GM12864 (cell line): ENCODE measurements at regions not wholly inside any gene's neighbourhood (a gene's known extent, or its start where the extent isn't known, plus 50 kb on each side); places are given as distances from the start of the nearest gene placed in this dataset.

ENCODE experiments used
- DNase-seq: peaks from one replicate; pipeline ENCODE4 v3.0.0-alpha.2; 2011; ENCODE audit warnings: low read depth
- H3K4me3 ChIP-seq: 2 replicates; pipeline ENCODE4 v1.5.1; 2011; ENCODE audit warnings: mild to moderate bottlenecking, low read depth, low read length, control low read depth
- TF ChIP-seq, protein P1 (sequence below): IDR thresholded peaks from 2 replicates; pipeline ENCODE4 v1.5.1; 2011; ENCODE audit warnings: low read depth, mild to moderate bottlenecking, moderate library complexity, low read length, control low read depth, inconsistent platforms; ENCODE audit errors: missing control alignments

DNA sequence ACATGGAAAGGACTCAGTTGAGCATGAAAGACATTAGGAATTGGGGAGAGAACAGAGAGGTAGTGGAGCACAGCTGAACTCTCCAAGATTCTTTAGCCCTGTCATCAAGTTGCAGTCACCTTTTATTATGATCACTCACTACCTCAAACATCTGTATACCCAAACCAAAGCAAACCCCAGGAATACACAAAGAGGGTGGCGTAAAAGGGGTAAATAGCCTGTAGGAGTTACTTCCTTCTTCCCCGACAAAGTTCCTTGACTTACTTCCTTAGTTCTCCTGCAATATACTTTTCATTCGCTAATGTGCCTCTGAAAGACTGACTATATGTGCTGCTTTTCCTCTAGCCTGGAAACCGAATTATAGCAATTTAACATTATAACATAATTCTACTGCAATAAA, 159.9 kb downstream of the SPRY1 start:
- no peak for DNase-seq
- TF ChIP-seq, protein P1, sequence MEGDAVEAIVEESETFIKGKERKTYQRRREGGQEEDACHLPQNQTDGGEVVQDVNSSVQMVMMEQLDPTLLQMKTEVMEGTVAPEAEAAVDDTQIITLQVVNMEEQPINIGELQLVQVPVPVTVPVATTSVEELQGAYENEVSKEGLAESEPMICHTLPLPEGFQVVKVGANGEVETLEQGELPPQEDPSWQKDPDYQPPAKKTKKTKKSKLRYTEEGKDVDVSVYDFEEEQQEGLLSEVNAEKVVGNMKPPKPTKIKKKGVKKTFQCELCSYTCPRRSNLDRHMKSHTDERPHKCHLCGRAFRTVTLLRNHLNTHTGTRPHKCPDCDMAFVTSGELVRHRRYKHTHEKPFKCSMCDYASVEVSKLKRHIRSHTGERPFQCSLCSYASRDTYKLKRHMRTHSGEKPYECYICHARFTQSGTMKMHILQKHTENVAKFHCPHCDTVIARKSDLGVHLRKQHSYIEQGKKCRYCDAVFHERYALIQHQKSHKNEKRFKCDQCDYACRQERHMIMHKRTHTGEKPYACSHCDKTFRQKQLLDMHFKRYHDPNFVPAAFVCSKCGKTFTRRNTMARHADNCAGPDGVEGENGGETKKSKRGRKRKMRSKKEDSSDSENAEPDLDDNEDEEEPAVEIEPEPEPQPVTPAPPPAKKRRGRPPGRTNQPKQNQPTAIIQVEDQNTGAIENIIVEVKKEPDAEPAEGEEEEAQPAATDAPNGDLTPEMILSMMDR, result no peak

DNA sequence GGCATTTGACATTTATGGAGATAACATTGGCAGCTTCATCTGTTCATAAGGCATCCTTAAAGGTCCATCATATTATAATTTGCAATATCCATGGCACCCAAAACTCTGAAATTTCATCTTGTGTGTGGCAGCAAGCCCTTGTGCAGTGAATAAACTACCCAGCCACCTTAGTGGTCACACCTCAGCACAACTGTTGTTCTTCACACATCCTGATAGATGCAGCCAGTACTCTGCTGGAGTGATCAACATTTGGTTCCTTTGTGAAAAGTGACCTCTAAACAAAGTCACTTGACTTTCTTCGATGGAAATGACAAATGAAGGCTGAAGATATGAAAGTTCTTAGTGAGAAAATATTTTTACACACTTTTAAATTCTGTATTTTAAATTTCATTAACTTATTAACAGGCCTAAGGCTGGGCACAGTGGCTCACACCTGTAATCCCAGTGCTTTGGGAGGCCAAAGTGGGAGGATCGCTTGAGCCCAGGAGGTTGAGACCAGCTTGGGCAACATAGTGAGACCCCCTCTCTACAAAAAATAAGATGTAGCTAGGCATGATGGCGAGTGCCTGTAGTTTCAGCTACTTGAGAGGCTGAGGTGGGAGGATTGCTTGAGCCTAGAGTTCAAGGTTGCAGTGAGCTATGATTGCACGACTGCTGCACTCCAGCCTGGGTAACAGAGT, 161.4 kb downstream of the SPRY1 start:
- H3K4me3 ChIP-seq, result no peak overlapping the region
- TF ChIP-seq, protein P1, result no peak
- DNase-seq, result no peak

More for the DNA sequence above, 159.9 kb downstream of the SPRY1 start:
- H3K4me3 ChIP-seq, result no peak overlapping the region

DNA sequence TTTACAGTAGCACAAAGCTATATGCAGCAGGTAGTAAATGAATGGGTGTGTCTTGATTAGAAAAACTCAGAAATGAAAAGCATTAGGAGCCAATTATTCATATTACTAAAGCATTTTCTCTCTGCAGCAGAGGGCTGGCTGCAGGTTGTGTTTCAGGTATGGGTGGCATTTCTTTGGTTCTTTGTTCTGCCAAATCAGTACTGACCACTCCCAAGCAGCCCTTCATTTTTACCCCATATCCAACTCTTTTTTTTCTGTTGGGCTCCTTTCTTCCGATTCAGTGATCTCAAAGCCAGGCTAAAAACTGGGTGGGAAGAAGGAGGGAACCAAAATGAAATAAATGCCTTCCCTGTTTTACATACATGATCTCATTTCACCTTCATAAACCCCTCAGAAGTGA, 162.3 kb downstream of the SPRY1 start:
- TF ChIP-seq, protein P1, result no peak
- no peak overlapping the region for H3K4me3 ChIP-seq
- DNase-seq, result no peak

DNA sequence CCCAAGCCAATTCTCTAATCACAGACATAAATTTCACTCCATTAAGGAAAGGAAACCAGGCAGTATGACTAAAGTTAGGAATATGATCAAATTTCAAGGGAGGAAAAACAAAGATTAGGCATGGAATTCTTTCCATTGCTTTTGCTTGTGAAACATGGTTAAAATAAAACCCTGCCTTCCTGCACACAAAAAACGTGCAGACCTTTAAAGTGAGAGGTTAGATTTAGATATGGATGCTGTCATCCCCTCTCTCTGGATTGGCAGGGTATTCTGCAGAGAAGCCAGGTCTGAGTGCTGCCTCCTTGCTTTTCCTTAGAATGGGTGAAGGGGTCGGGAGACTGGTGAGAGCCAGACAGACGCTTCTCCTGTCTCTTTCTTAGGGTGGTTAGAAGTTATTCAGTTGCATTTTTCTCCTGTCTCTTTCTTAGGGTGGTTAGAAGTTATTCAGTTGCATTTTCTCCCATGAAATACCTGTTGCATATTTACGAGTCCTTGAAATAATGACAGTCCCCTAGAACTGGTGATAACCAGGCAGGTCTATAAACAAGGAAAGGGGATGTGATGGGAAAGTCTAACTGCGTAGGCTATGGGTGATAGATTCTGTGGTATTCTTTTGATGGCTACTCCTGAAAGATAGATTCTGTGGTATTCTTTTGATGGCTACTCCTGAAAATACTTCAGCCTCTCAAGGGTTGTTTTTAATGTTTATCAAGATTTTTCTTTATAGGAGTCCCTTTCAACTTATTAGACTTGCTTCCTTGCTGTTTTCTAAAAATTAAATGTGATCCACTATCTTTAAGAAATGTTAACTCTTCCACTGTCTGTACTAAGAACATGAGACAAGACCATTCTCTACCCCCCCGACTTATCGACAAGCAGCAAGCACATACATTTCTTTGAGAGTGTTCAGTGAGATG, 163.6 kb downstream of the SPRY1 start:
- TF ChIP-seq, protein P1, result no peak
- H3K4me3 ChIP-seq, result no peak overlapping the region
- DNase-seq, result no peak

DNA sequence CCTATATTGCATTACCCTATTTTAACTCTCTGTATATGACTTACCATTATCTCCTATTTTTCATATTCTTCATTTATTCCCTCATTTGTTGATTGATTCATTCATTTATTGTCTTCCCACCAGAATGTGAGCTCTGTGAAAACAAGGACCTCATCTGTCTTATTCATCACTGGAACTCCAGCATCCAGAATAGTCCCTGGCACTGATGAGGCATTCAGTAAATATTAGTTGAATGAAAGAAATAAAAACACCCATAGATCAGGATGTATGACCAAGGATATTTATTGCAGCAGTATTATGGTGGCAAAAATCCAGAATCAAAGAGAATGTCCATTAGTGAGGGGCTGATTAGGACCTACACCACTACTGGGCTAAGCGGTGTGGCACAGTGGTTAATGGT, 164.9 kb downstream of the SPRY1 start:
- H3K4me3 ChIP-seq, result no peak overlapping the region
- DNase-seq, result no peak
- TF ChIP-seq, protein P1, result no peak

DNA sequence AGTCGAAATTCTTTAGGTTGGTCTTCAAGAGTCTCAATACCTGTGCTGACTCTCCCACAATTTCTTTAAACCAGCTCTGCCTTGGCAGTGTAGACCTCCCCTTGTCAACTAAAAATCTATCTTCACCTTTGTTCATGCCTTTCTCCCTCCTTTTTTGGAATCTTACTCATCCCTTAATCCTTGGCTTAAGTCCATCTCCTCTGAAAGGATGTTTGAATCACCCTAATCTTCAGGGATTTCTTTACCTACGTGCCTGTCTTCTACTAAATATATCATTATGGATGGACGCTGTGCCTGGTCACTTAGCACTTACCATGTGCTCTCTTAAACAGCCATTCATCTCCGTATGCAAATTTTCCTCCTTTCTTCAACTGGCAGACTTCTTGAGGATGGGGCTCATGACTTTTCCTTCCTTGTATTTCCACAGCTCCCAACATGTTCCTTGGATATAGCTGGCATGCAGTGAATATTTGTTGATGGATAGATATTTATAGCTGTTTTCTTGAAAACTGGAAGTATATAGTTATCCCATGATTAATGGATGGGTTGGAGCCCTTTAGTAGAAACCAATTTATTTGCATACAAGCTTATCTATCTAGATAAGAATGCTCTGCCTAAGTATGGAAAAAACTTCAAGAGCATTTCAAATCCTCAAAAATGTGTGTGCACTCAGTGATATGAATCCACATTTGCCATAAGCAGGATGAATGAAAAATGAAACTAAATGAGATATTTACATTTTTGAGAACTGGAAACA, 166.6 kb downstream of the SPRY1 start:
- no peak overlapping the region for H3K4me3 ChIP-seq
- TF ChIP-seq, protein P1, result no peak
- DNase-seq, result no peak
